SK-N-MC (cell line): ENCODE measurements at regions not wholly inside any gene's neighbourhood (a gene's known extent, or its start where the extent isn't known, plus 50 kb on each side); places are given as distances from the start of the nearest gene placed in this dataset.

ENCODE experiments used
- EZH2 ChIP-seq: fragments of 200-600 bp; sonication (generic); IDR thresholded peaks from one replicate; pipeline ENCODE4 v1.6.1; 2017; ENCODE audit warnings: antibody characterized with exemption
- POLR2AphosphoS5 ChIP-seq: IDR thresholded peaks from 2 replicates; pipeline ENCODE4 v1.6.1; 2012; ENCODE audit warnings: mild to moderate bottlenecking, low read depth, low read length, borderline replicate concordance

- no peak for TF ChIP-seq EZH2
- TF ChIP-seq POLR2AphosphoS5, result no peak
These were observed 347.5 kb upstream of the SALL3 start for GRCh38 chr18:78632111-78632541.
